Activated T-cell treated with anti-CD3 and anti-CD28 coated beads, Interleukin-2, amount 50 U/mL, for 24 hours (primary cell): ENCODE measurements at regions not wholly inside any gene's neighbourhood (a gene's known extent, or its start where the extent isn't known, plus 50 kb on each side); places are given as distances from the start of the nearest gene placed in this dataset.

ENCODE experiments used
- DNase-seq: peaks from one replicate; pipeline ENCODE4 v3.0.0-alpha.2; 2020
- H3K27ac Mint-ChIP-seq: 2 replicates; pipeline ENCODE4 v1.8.0; 2020; ENCODE audit warnings: mild to moderate bottlenecking, mixed read lengths
- H3K27me3 Mint-ChIP-seq: 2 replicates; pipeline ENCODE4 v1.8.0; 2020; ENCODE audit warnings: mixed read lengths
- H3K36me3 Mint-ChIP-seq: 2 replicates; pipeline ENCODE4 v1.8.0; 2020; ENCODE audit warnings: low read depth, mixed read lengths
- H3K4me1 Mint-ChIP-seq: 2 replicates; pipeline ENCODE4 v1.8.0; 2020; ENCODE audit warnings: low read depth, mixed read lengths
- H3K4me3 Mint-ChIP-seq: 2 replicates; pipeline ENCODE4 v1.8.0; 2020; ENCODE audit warnings: mild to moderate bottlenecking, moderate library complexity, mixed read lengths
- H3K9me3 Mint-ChIP-seq: 2 replicates; pipeline ENCODE4 v1.8.0; 2020; ENCODE audit warnings: mixed read lengths

DNA sequence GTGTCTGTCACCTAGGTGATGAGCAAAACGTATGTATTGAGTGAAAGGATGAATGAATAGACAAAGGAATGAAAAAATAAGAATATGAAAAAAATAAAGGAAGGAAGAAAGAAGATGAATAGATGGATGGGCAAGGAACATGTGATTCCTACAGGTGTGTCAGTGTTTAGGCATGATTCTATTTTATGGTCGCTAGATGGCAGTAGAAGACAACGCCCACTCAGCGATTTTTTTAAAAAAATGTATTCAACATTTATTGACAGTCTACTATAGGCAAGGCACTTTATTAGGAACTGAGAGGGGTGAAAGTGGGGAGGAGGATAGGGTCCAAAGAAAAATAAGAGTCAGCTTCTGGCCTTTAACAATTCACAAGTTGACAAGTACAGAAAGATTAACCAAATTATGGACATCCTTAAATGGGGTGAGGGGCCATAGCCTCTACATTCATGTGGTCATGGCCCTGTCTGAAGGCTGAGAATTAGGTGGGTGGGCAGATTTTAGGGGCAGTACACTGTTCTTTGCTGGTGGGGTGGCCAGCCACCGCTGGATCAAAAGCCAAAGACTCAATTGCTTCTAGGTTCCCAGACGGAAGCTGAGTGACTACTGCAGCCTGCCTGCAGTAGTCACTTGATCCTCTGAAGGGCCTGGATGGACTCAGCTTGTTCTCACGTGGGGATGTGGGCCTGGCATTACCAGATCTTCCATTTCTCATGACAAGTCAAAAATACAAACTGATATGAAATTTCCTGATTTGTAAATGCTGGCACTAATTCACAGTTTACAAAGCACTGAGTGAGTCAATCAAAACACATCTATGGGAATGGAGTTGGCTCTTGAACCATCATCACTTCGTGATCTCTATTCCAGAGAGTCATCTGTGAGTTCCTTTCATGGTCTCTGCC, 83.9 kb downstream of the FASLG start:
- H3K9me3 Mint-ChIP-seq, result no peaks in the 10 kb centered on the region
- H3K36me3 Mint-ChIP-seq, result no peaks in the 10 kb centered on the region
- no peak overlapping the region for H3K4me3 Mint-ChIP-seq
- no peaks in the 10 kb centered on the region for H3K27me3 Mint-ChIP-seq
- peaks cover 31% of the 10 kb centered on the region for H3K4me1 Mint-ChIP-seq
- no peak for DNase-seq
- no peak overlapping the region for H3K27ac Mint-ChIP-seq

DNA sequence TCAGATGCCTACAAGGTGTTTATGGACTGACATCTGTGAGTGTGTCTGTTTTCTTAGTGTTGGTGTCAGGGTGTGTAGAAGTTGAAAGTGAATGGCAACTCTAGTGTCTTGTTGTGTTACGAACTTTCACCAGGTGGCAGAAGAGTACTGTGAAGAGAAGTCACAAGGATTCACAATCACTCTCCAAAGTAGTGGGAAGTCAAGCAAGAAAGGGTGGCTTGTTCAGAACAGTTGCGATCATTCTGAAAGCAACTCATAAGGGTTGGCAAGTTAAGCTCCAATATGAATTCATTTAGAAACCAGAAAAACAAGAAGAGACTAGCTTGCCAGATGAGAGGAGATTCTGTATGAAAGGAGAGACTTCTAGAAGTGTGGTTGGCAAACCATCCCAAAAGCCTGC, 86.1 kb downstream of the FASLG start:
- H3K27me3 Mint-ChIP-seq, result no peaks in the 10 kb centered on the region
- H3K4me1 Mint-ChIP-seq, result peaks cover 35% of the 10 kb centered on the region
- no peak for DNase-seq
- H3K9me3 Mint-ChIP-seq, result no peaks in the 10 kb centered on the region
- H3K4me3 Mint-ChIP-seq, result no peak overlapping the region
- no peaks in the 10 kb centered on the region for H3K36me3 Mint-ChIP-seq
- no peak overlapping the region for H3K27ac Mint-ChIP-seq

- peak overlapping the region; percentile 58 for H3K27ac Mint-ChIP-seq
- no peak for DNase-seq
- peak overlapping the region; percentile 16 for H3K4me3 Mint-ChIP-seq
- H3K4me1 Mint-ChIP-seq, result peaks cover 35% of the 10 kb centered on the region
- no peaks in the 10 kb centered on the region for H3K9me3 Mint-ChIP-seq
- H3K36me3 Mint-ChIP-seq, result no peaks in the 10 kb centered on the region
- no peaks in the 10 kb centered on the region for H3K27me3 Mint-ChIP-seq
Measured at GRCh38 chr1:172746091-172746949, 87.4 kb downstream of the FASLG start.

DNA sequence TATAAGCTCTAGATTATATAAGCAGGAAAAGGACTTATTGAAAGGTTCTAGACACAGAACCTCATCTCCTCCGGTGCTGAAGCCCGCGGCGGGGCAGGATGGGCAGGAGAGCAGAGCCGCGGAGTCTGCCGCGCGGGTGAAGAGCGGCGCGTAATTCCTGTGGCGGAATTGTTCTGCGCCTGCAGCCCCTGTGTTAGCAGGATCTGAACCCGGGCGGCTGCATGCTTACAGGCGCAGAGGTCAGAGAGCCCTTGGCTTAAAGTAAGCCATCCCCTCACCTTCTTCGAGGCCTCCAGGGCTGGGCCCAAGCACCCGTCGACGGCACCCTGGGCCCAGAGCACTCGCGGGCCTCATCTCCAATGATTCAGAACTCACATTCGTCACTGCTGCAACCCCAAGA, 89.3 kb downstream of the FASLG start:
- Mint-ChIP-seq H3K4me1 (peaks cover 33% of the 10 kb centered on the region), H3K4me3 (no peak overlapping the region), H3K36me3 (no peaks in the 10 kb centered on the region), H3K27ac (no peak overlapping the region), H3K27me3 (no peaks in the 10 kb centered on the region), H3K9me3 (no peaks in the 10 kb centered on the region)
- DNase-seq, result no peak

DNA sequence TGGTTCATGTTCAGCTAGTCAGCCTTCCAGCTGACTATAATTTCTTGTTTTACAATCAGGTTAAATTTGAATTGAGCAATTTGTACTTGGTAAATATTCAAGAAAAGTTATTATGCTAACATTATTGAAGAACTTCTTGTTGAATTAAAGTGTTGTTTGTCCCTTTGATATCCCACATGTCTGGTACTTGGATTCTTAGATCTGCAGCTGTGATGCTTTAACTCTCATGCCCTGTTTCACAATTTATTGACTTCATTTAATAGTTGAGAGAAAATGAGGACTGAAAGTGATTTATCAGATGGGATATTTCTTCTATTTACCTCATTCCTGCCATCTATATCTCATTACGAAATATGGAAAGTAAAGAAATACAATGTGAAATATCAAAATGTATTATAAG, 92.8 kb downstream of the FASLG start:
- H3K4me1 Mint-ChIP-seq, result peaks cover 40% of the 10 kb centered on the region

GRCh38 chr1:172753964-172754363, 95.1 kb downstream of the FASLG start:
- no peaks in the 10 kb centered on the region for H3K9me3 Mint-ChIP-seq
- H3K27ac Mint-ChIP-seq, result no peak overlapping the region
- DNase-seq, result no peak
- peaks cover 49% of the 10 kb centered on the region for H3K4me1 Mint-ChIP-seq
- H3K4me3 Mint-ChIP-seq, result no peak overlapping the region
- H3K36me3 Mint-ChIP-seq, result no peaks in the 10 kb centered on the region
- H3K27me3 Mint-ChIP-seq, result peaks cover 18% of the 10 kb centered on the region

More for the DNA sequence above, 92.8 kb downstream of the FASLG start:
- Mint-ChIP-seq H3K36me3 (no peaks in the 10 kb centered on the region), H3K4me3 (no peak overlapping the region), H3K27ac (no peak overlapping the region), H3K9me3 (no peaks in the 10 kb centered on the region), H3K27me3 (peaks cover 6% of the 10 kb centered on the region)
- no peak for DNase-seq

DNA sequence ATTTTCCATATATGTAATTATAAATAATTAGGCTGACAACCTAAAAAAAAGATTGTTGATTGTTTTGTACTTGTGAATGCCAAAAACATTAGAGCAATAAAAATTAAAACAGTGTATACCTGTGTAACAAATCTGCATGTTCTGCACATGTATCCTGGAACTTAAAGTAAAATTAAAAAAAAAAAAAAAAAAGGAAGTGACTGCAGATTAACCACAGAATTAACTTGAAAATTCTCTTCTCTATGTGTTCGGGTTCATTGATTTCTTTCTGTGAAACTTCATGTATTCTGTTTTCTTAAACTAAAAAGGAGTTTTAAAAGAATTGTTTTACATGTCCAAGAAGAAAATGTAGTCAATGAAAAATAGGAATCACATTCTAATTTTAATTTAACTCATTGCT, 95.7 kb downstream of the FASLG start:
- Mint-ChIP-seq H3K27ac (no peak overlapping the region), H3K36me3 (no peaks in the 10 kb centered on the region), H3K27me3 (peaks cover 21% of the 10 kb centered on the region), H3K4me1 (peaks cover 48% of the 10 kb centered on the region), H3K9me3 (no peaks in the 10 kb centered on the region), H3K4me3 (no peak overlapping the region)
- no peak for DNase-seq

DNA sequence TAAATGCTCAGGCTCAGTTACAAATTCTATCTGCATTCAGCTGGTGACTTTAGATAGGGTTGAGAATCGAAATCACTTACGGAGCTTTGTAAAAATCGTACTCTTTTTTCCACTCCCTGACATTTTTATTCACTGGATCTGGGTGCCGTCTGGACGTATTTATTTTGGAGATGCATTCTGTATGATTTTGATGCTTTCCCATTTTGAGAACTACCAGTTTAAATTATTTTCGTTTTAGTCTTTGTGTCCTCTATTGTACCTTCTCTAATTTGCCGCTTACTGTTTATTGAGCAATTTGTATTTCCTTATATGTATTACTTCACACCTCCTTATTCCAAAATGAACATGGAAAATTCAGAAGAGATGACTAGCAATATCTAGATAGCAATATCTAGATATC, 96.2 kb downstream of the FASLG start:
- H3K36me3 Mint-ChIP-seq, result no peaks in the 10 kb centered on the region
- H3K9me3 Mint-ChIP-seq, result no peaks in the 10 kb centered on the region
- no peak overlapping the region for H3K4me3 Mint-ChIP-seq
- H3K4me1 Mint-ChIP-seq, result peaks cover 46% of the 10 kb centered on the region
- H3K27me3 Mint-ChIP-seq, result peaks cover 26% of the 10 kb centered on the region
- no peak overlapping the region for H3K27ac Mint-ChIP-seq
- DNase-seq, result no peak

GRCh38 chr1:172756024-172756423, 97.1 kb downstream of the FASLG start:
- H3K4me1 Mint-ChIP-seq, result peaks cover 52% of the 10 kb centered on the region
- H3K27ac Mint-ChIP-seq, result no peak overlapping the region
- peaks cover 31% of the 10 kb centered on the region for H3K27me3 Mint-ChIP-seq
- H3K4me3 Mint-ChIP-seq, result no peak overlapping the region
- no peaks in the 10 kb centered on the region for H3K9me3 Mint-ChIP-seq
- no peaks in the 10 kb centered on the region for H3K36me3 Mint-ChIP-seq
- no peak for DNase-seq

DNA sequence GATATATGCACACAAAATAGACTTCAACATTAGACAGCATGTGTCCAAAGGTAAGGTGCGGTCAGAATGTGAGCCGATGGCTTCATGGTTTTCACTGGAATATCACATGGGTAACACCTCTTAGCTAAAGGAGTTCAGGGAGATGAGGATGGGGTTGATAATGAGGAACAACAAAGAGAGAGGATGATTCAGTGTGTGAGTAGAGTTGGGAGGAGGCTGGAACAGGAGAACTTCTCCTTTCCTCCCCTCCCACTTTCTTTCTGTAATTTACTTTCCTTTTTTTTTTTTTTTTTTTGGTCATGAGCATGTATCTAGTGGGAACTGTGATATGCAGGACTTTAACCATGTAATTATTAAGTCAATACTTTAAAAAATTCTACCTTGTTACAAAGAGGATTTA, 99.4 kb downstream of the FASLG start:
- no peak overlapping the region for H3K4me3 Mint-ChIP-seq
- peaks cover 73% of the 10 kb centered on the region for H3K4me1 Mint-ChIP-seq
- DNase-seq, result no peak
- no peaks in the 10 kb centered on the region for H3K9me3 Mint-ChIP-seq
- peaks cover 31% of the 10 kb centered on the region for H3K27me3 Mint-ChIP-seq
- H3K27ac Mint-ChIP-seq, result no peak overlapping the region
- no peaks in the 10 kb centered on the region for H3K36me3 Mint-ChIP-seq

DNA sequence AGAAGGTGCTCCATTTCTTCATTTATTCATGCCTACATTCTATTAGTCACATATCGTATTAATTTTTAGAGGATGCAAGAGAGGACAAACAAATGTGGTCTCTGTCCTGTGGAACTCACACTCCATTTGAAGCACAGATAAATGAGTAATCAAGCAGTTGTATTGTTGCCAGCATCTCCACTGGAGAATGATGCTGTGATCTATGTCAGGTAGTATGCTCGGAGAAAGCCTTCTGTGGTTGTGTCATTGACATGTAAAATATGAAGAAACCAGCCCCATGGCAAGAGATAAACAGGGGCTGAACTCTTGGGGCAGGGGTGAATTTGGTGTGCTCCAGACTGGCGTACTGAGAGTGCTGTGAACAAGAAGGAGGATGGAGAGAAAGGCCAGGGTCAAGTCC, 101.2 kb downstream of the FASLG start:
- no peak for DNase-seq
- peaks cover 75% of the 10 kb centered on the region for H3K4me1 Mint-ChIP-seq
- no peaks in the 10 kb centered on the region for H3K36me3 Mint-ChIP-seq
- H3K27me3 Mint-ChIP-seq, result peaks cover 30% of the 10 kb centered on the region
- H3K27ac Mint-ChIP-seq, result no peak overlapping the region
- no peak overlapping the region for H3K4me3 Mint-ChIP-seq
- no peaks in the 10 kb centered on the region for H3K9me3 Mint-ChIP-seq

DNA sequence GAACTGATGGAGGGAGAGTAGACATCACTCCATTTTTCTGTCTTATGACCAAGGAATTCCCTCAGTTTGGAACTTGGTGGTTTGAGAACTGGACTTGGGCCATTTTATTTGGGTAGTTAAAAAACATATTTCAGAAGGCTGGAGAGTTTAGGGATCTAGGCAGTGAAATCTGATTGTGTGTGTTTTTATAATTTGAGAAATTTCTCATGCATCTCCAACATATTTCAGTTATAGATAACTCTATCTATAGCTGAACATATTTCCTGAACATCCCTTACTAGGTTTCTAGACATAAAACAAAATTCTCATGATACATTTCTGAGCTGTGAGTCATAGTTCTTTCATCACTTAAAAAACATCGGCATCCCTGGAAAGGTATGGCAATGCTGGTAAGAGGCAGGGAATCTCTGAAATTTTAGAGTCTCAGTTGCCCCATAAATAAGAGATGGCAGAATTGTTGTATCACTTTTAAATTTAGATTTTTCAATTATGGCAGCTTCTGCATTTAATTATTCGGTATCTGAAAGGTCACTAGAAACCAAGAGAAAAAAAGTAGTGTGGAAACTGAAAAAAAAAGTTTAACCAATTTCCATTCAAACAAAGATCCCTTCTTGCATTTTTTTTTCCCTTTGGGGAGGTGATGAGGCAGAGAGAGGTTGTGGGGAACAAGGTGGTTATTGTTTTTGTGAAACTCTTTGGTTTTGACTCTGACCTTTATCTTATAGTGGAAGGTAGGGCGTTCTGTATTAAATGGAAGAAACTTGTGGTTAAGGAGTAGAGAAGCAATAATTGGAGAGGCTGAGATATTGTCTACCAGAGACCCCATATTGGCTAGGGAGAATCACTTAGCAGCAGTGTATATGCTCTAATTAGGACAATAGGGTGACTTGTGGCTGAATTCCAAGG, 102.9 kb downstream of the FASLG start:
- Mint-ChIP-seq H3K4me3 (no peak overlapping the region), H3K27ac (peak overlapping the region; percentile 53), H3K27me3 (peaks cover 25% of the 10 kb centered on the region), H3K9me3 (no peaks in the 10 kb centered on the region), H3K4me1 (peaks cover 63% of the 10 kb centered on the region), H3K36me3 (no peaks in the 10 kb centered on the region)
- DNase-seq, result no peak

DNA sequence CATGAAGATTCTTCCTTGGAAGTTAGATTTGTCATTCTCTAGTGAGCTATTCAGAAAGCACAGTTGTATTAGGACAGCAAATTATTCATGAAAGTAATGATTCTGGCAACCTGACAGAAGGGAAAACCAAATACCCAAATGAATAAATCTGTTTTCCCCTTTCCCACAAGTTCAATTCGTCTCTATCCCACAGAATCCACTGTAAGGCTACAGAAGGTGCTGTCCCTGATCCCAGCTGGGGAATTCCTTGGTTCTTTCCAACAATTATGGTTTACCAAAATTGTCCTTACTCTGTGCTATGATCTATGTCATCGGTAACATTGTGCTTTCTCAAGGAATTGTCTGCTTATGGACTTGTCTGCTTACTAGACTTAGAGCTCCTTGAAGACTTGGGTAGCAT, 104.2 kb downstream of the FASLG start:
- Mint-ChIP-seq H3K9me3 (no peaks in the 10 kb centered on the region), H3K4me3 (no peak overlapping the region), H3K36me3 (no peaks in the 10 kb centered on the region), H3K27ac (no peak overlapping the region), H3K4me1 (peaks cover 53% of the 10 kb centered on the region), H3K27me3 (peaks cover 14% of the 10 kb centered on the region)
- DNase-seq, result no peak

- H3K9me3 Mint-ChIP-seq, result no peaks in the 10 kb centered on the region
- peaks cover 10% of the 10 kb centered on the region for H3K27me3 Mint-ChIP-seq
- no peak overlapping the region for H3K4me3 Mint-ChIP-seq
- no peaks in the 10 kb centered on the region for H3K36me3 Mint-ChIP-seq
- H3K27ac Mint-ChIP-seq, result no peak overlapping the region
- peaks cover 46% of the 10 kb centered on the region for H3K4me1 Mint-ChIP-seq
- peak; percentile 43 for DNase-seq
Measured at GRCh38 chr1:172764378-172764777, 105.5 kb downstream of the FASLG start.
